ENCODE measurements at regions not wholly inside any gene's neighbourhood (a gene's known extent, or its start where the extent isn't known, plus 50 kb on each side); places are given as distances from the start of the nearest gene placed in this dataset.
"Not testable (repeated sequence)": the region's sequence is repeated elsewhere in the genome, so short reads cannot be mapped to it uniquely, and the experiment has no call there.

GRCh38 chr12:131328861-131329845 is 375.4 kb downstream of the ADGRD1 start:
- not testable (repeated sequence) for TF ChIP-seq POLR2A (IDR thresholded peaks at IDR 0.05; ENCODE audit: extremely low read depth, insufficient read length); CTCF (IDR thresholded peaks at IDR 0.05; ENCODE audit: low read depth, low read length); MAX (IDR thresholded peaks at IDR 0.05; ENCODE audit: low read depth, low read length)

All from NB4 (cell line).